H9 (cell line): ENCODE measurements at regions not wholly inside any gene's neighbourhood (a gene's known extent, or its start where the extent isn't known, plus 50 kb on each side); places are given as distances from the start of the nearest gene placed in this dataset.

ENCODE experiments used
- DNase-seq: peaks from one replicate; pipeline ENCODE4 v3.0.0-alpha.2; 2017
- H2AFZ ChIP-seq: one replicate; pipeline ENCODE4 v1.6.1; 2013; ENCODE audit warnings: mild to moderate bottlenecking, low read length, control low read depth, moderate library complexity
- H2AK5ac ChIP-seq: 2 replicates; pipeline ENCODE4 v1.6.1; 2013; ENCODE audit warnings: low read length, control low read depth, mixed read lengths; ENCODE audit not compliant: insufficient read length
- H2BK120ac ChIP-seq: one replicate; pipeline ENCODE4 v1.6.1; 2013; ENCODE audit warnings: low read depth, mild to moderate bottlenecking, low read length, control low read depth, inconsistent platforms; ENCODE audit not compliant: poor library complexity, severe bottlenecking
- H2BK12ac ChIP-seq: 2 replicates; pipeline ENCODE4 v1.6.1; 2013; ENCODE audit warnings: low read length, control low read depth, mixed read lengths, low read depth; ENCODE audit not compliant: insufficient read length
- H2BK15ac ChIP-seq: 2 replicates; pipeline ENCODE4 v1.6.1; 2013; ENCODE audit warnings: low read depth, low read length, control low read depth
- H2BK20ac ChIP-seq: one replicate; pipeline ENCODE4 v1.6.1; 2013; ENCODE audit warnings: low read depth, mild to moderate bottlenecking, low read length, control low read depth, inconsistent platforms; ENCODE audit not compliant: poor library complexity, severe bottlenecking
- H2BK5ac ChIP-seq: 2 replicates; pipeline ENCODE4 v1.6.1; 2013; ENCODE audit warnings: low read length, control low read depth, mixed read lengths; ENCODE audit not compliant: insufficient read length
- H3K14ac ChIP-seq: 2 replicates; pipeline ENCODE4 v1.6.1; 2013; ENCODE audit warnings: low read length, control low read depth; ENCODE audit not compliant: insufficient read depth
- H3K18ac ChIP-seq: 2 replicates; pipeline ENCODE4 v1.6.1; 2013; ENCODE audit warnings: low read depth, mild to moderate bottlenecking, mixed read lengths, low read length, control low read depth; ENCODE audit not compliant: insufficient read length
- H3K23ac ChIP-seq: 2 replicates; pipeline ENCODE4 v1.6.1; 2013; ENCODE audit warnings: low read length, control low read depth, mixed read lengths, low read depth; ENCODE audit not compliant: insufficient read length
- H3K23me2 ChIP-seq: 2 replicates; pipeline ENCODE4 v1.6.1; 2013; ENCODE audit warnings: low read depth, mild to moderate bottlenecking, mixed read lengths, low read length, control low read depth; ENCODE audit not compliant: insufficient read length, poor library complexity, severe bottlenecking
- H3K27ac ChIP-seq: 2 replicates; pipeline ENCODE4 v1.5.1; 2013; ENCODE audit warnings: low read length, control low read depth, mixed read lengths, low read depth; ENCODE audit not compliant: insufficient read length
- H3K27me3 ChIP-seq: 2 replicates; pipeline ENCODE4 v1.6.1; 2013; ENCODE audit warnings: low read length, control low read depth, inconsistent platforms; ENCODE audit not compliant: insufficient read depth
- H3K4ac ChIP-seq: 2 replicates; pipeline ENCODE4 v1.6.1; 2013; ENCODE audit warnings: low read depth, mild to moderate bottlenecking, control low read depth, inconsistent platforms, low read length, moderate library complexity
- H3K4me1 ChIP-seq: 2 replicates; pipeline ENCODE4 v1.6.1; 2013; ENCODE audit warnings: low read length, control low read depth, inconsistent platforms; ENCODE audit not compliant: insufficient read depth
- H3K4me2 ChIP-seq: 2 replicates; pipeline ENCODE4 v1.6.1; 2013; ENCODE audit warnings: low read length, control low read depth, mixed read lengths; ENCODE audit not compliant: insufficient read length, insufficient read depth
- H3K56ac ChIP-seq: 2 replicates; pipeline ENCODE4 v1.6.1; 2013; ENCODE audit warnings: low read depth, mild to moderate bottlenecking, mixed read lengths, low read length, control low read depth; ENCODE audit not compliant: insufficient read length
- H3K79me1 ChIP-seq: 2 replicates; pipeline ENCODE4 v1.6.1; 2013; ENCODE audit warnings: low read depth, mild to moderate bottlenecking, moderate library complexity, low read length, control low read depth, inconsistent platforms; ENCODE audit not compliant: insufficient read depth, poor library complexity, severe bottlenecking
- H3K79me2 ChIP-seq: 2 replicates; pipeline ENCODE4 v1.6.1; 2013; ENCODE audit warnings: low read length, control low read depth, inconsistent platforms; ENCODE audit not compliant: insufficient read depth
- H3K9ac ChIP-seq: 2 replicates; pipeline ENCODE4 v1.6.1; 2013; ENCODE audit warnings: low read length, control low read depth, mixed read lengths; ENCODE audit not compliant: insufficient read length; ENCODE audit errors: extremely low read depth
- H3K9me3 ChIP-seq: one replicate; pipeline ENCODE4 v1.6.1; 2013; ENCODE audit warnings: low read depth, low read length, inconsistent platforms; ENCODE audit not compliant: control insufficient read depth
- H3T11ph ChIP-seq: one replicate; pipeline ENCODE4 v1.6.1; 2013; ENCODE audit warnings: mild to moderate bottlenecking, low read length, control low read depth, inconsistent platforms
- H4K20me1 ChIP-seq: one replicate; pipeline ENCODE4 v1.6.1; 2013; ENCODE audit not compliant: control insufficient read depth, insufficient read length, insufficient read depth
- H4K5ac ChIP-seq: 2 replicates; pipeline ENCODE4 v1.6.1; 2013; ENCODE audit warnings: low read depth, mild to moderate bottlenecking, mixed read lengths, low read length, control low read depth; ENCODE audit not compliant: insufficient read length
- H4K8ac ChIP-seq: replicated peaks from 2 replicates; pipeline ENCODE4 v1.6.1; 2013; ENCODE audit warnings: low read length, control low read depth, mixed read lengths, low read depth; ENCODE audit not compliant: insufficient read length
- H4K91ac ChIP-seq: 2 replicates; pipeline ENCODE4 v1.6.1; 2013; ENCODE audit warnings: low read depth, mild to moderate bottlenecking, moderate library complexity, mixed read lengths, low read length, control low read depth; ENCODE audit not compliant: insufficient read length
- H3K27ac Mint-ChIP-seq, 3 experiments: 2 replicates in 2 of 3; 3 replicates in 1 of 3; pipeline ENCODE4 v1.8.0; 2020 to 2021; ENCODE audit warnings: mixed read lengths in 3 of 3, mild to moderate bottlenecking in 1 of 3, moderate library complexity in 1 of 3
- H3K27me3 Mint-ChIP-seq: 2 replicates; pipeline ENCODE4 v1.8.0; 2021; ENCODE audit warnings: low read depth, mild to moderate bottlenecking, moderate library complexity, mixed read lengths
- H3K36me3 Mint-ChIP-seq, 3 experiments: 2 replicates in 2 of 3; 3 replicates in 1 of 3; pipeline ENCODE4 v1.8.0; 2020 to 2021; ENCODE audit warnings: low read depth in 3 of 3, mixed read lengths in 3 of 3; ENCODE audit not compliant: insufficient read depth in 1 of 3
- H3K4me1 Mint-ChIP-seq, 2 experiments: 2 replicates each; pipeline ENCODE4 v1.8.0; 2020; ENCODE audit warnings: mixed read lengths in 2 of 2
- H3K4me3 Mint-ChIP-seq, 2 experiments: 2 replicates in 1 of 2; 3 replicates in 1 of 2; pipeline ENCODE4 v1.8.0; 2020 to 2021; ENCODE audit warnings: mild to moderate bottlenecking in 2 of 2, mixed read lengths in 2 of 2, moderate library complexity in 1 of 2
- H3K9me3 Mint-ChIP-seq, 2 experiments: 2 replicates in 1 of 2; 3 replicates in 1 of 2; pipeline ENCODE4 v1.8.0; 2020; ENCODE audit warnings: mild to moderate bottlenecking in 2 of 2, mixed read lengths in 2 of 2, moderate library complexity in 1 of 2
- CTCF ChIP-seq: fragments of 200-600 bp; sonication (generic); conservative IDR thresholded peaks from 3 replicates; pipeline ENCODE4 v1.8.0; 2021; ENCODE audit warnings: antibody characterized with exemption, mild to moderate bottlenecking
- WGBS: extraction: QIAGEN DNeasy Blood & Tissue Kit; methylation state at CpG from one replicate; pipeline ENCODE4 v1.1.7; 2013; ENCODE audit warnings: missing lambda C conversion rate, low lambda C conversion rate, mixed read lengths; ENCODE audit not compliant: insufficient read length; ENCODE audit errors: extremely low coverage; 5-methylcytosine and 5-hydroxymethylcytosine counted together

GRCh38 chr21:19724081-19724480 lies 1274.1 kb upstream of the NCAM2 start:
- no peak overlapping the region for H3K9ac ChIP-seq
- peaks cover 0 to 5% (median 0%) of the 10 kb centered on the region in 3 experiments; a peak in 3 of 7 replicates for H3K36me3 Mint-ChIP-seq
- H3T11ph ChIP-seq, result no peak overlapping the region
- no peaks in the 10 kb centered on the region for H3K79me2 ChIP-seq
- H3K23ac ChIP-seq, result no peak overlapping the region
- no peak overlapping the region for H2BK120ac ChIP-seq
- no peak overlapping the region for H2BK5ac ChIP-seq
- no peak overlapping the region for H4K91ac ChIP-seq
- H4K8ac ChIP-seq, result no peak overlapping the region
- no peaks in the 10 kb centered on the region for H3K27me3 Mint-ChIP-seq
- no peak overlapping the region for H2AK5ac ChIP-seq
- H3K18ac ChIP-seq, result no peak overlapping the region
- no peaks in the 10 kb centered on the region for H3K4me1 Mint-ChIP-seq
- no peaks in the 10 kb centered on the region for H3K79me1 ChIP-seq
- no peak for TF ChIP-seq CTCF
- H2AFZ ChIP-seq, result no peak overlapping the region
- no peak overlapping the region for H3K14ac ChIP-seq
- no peaks in the 10 kb centered on the region for H3K4me1 ChIP-seq
- no peak overlapping the region for H4K5ac ChIP-seq
- no peak overlapping the region for H3K4me2 ChIP-seq
- H3K27ac ChIP-seq, result no peak overlapping the region
- no peaks in the 10 kb centered on the region for H3K27me3 ChIP-seq
- H3K56ac ChIP-seq, result no peak overlapping the region
- no peak overlapping the region for H2BK15ac ChIP-seq
- no peak overlapping the region for H3K27ac Mint-ChIP-seq
- no peak for DNase-seq
- H3K23me2 ChIP-seq, result no peaks in the 10 kb centered on the region
- H3K9me3 ChIP-seq, result no peaks in the 10 kb centered on the region
- H4K20me1 ChIP-seq, result no peaks in the 10 kb centered on the region
- H3K4me3 Mint-ChIP-seq, result no peak overlapping the region
- no peak overlapping the region for H2BK20ac ChIP-seq
- no CpG with 5 or more reads among the region's 1 CpG for WGBS
- peaks cover 3 to 7% of the 10 kb centered on the region in 2 experiments; a peak in 3 of 5 replicates for H3K9me3 Mint-ChIP-seq
- no peak overlapping the region for H3K4ac ChIP-seq
- no peak overlapping the region for H2BK12ac ChIP-seq
